Upper lobe of left lung (tissue), 6 donors: ENCODE measurements at regions not wholly inside any gene's neighbourhood (a gene's known extent, or its start where the extent isn't known, plus 50 kb on each side); places are given as distances from the start of the nearest gene placed in this dataset.
A peak's percentile ranks its signal among the peaks of the same experiment; 100 is the strongest.
"Not testable (repeated sequence)": the region's sequence is repeated elsewhere in the genome, so short reads cannot be mapped to it uniquely, and the experiment has no call there.

Experiments
- ATAC-seq, 2 donors: fragments of 200-7000 bp; cut with Tn5 transposase; one replicate each; pipeline ENCODE4 v1.9.1; 2022; ENCODE audit warnings: mild to moderate bottlenecking in 2 of 2, moderate library complexity in 2 of 2; ENCODE audit not compliant: low FRiP score in 2 of 2
- DNase-seq, 2 donors: peaks; one replicate each; pipeline ENCODE4 v3.0.0-alpha.2; 2019 to 2020
- H3K27ac ChIP-seq, 4 donors: fragments of 200-600 bp; sonication (generic); one replicate each; pipeline ENCODE4 v1.5.1; 2016 to 2019
- H3K27me3 ChIP-seq, 4 donors: fragments of 200-600 bp; sonication (generic); one replicate each; pipeline ENCODE4 v1.5.1; 2017 to 2019
- H3K36me3 ChIP-seq, 4 donors: fragments of 200-600 bp; sonication (generic); one replicate each; pipeline ENCODE4 v1.5.1; 2016 to 2019
- H3K4me1 ChIP-seq, 4 donors: fragments of 200-600 bp; sonication (generic); one replicate each; pipeline ENCODE4 v1.5.1; 2018 to 2019
- H3K4me3 ChIP-seq, 4 donors: fragments of 200-600 bp; sonication (generic); one replicate each; pipeline ENCODE4 v1.5.1; 2017 to 2019; ENCODE audit warnings: mild to moderate bottlenecking in 2 of 4, moderate library complexity in 1 of 4
- H3K9me3 ChIP-seq, 4 donors: fragments of 200-600 bp; sonication (generic); one replicate each; pipeline ENCODE4 v1.5.1; 2018 to 2019
- CTCF ChIP-seq, 6 experiments: fragments of 450-650 bp in 4 of 6; fragments of 200-600 bp in 2 of 6; sonication (generic) in 2 of 6; IDR thresholded peaks; one replicate each; pipeline ENCODE4 v1.5.1; 2016 to 2019; ENCODE audit warnings: antibody characterized with exemption in 6 of 6
- EP300 ChIP-seq, 4 donors: sonication (generic); formaldehyde crosslinking; IDR thresholded peaks; one replicate each; pipeline ENCODE4 v1.5.1; 2017; ENCODE audit warnings: antibody characterized with exemption in 4 of 4, control low read depth in 2 of 4
- POLR2A ChIP-seq, 4 donors: fragments of 450-650 bp; IDR thresholded peaks; one replicate each; pipeline ENCODE4 v1.5.1; 2016 to 2017; ENCODE audit warnings: antibody characterized with exemption in 4 of 4, mild to moderate bottlenecking in 2 of 4
- POLR2AphosphoS5 ChIP-seq, 2 donors: sonication (generic); formaldehyde crosslinking; IDR thresholded peaks; one replicate each; pipeline ENCODE4 v1.5.1; 2017; ENCODE audit warnings: antibody characterized with exemption in 2 of 2
- WGBS, 2 donors: methylation state at CpG; one replicate each; pipeline ENCODE4 v1.1.5; 2017 to 2018; 5-methylcytosine and 5-hydroxymethylcytosine counted together
- donor health status: DM: no; HTN: no; CAD: no; lungs with moderate emphysema.
- donor health status: DM: no; HTN: yes; CAD: no; lungs with severe emphysema.

GRCh38 chr1:115159958-115160357 is 70.7 kb upstream of the TSPAN2 start:
- no peaks in the 10 kb centered on the region for H3K27me3 ChIP-seq
- H3K9me3 ChIP-seq = no peaks in the 10 kb centered on the region
- H3K4me1 ChIP-seq = no peaks in the 10 kb centered on the region
- TF ChIP-seq CTCF (IDR thresholded peaks at IDR 0.05) (no peak), POLR2AphosphoS5 (IDR thresholded peaks at IDR 0.05) (no peak), POLR2A (IDR thresholded peaks at IDR 0.05) (no peak), EP300 (IDR thresholded peaks at IDR 0.05) (no peak)
- no peak overlapping the region for H3K27ac ChIP-seq
- H3K4me3 ChIP-seq = no peak overlapping the region
- ATAC-seq (no peak), DNase-seq (no peak)
- H3K36me3 ChIP-seq = no peaks in the 10 kb centered on the region

GRCh38 chr1:115158181-115158580 is 68.9 kb upstream of the TSPAN2 start:
- Histone ChIP-seq H3K27me3 (no peaks in the 10 kb centered on the region), H3K9me3 (no peaks in the 10 kb centered on the region), H3K36me3 (no peaks in the 10 kb centered on the region), H3K4me1 (no peaks in the 10 kb centered on the region), H3K4me3 (no peak overlapping the region), H3K27ac (no peak overlapping the region)
- TF ChIP-seq POLR2AphosphoS5 (IDR thresholded peaks at IDR 0.05) (no peak), POLR2A (IDR thresholded peaks at IDR 0.05) (no peak), EP300 (IDR thresholded peaks at IDR 0.05) (no peak), CTCF (IDR thresholded peaks at IDR 0.05) (no peak)
- 17 to 52% methylated on average over 1 to 2 of the region's 2 CpGs for WGBS, 2 donors
- no peak for DNase-seq
- no peak for ATAC-seq

- DNase-seq = no peak
- no peak for TF ChIP-seq CTCF (IDR thresholded peaks at IDR 0.05)
- no peak for TF ChIP-seq EP300 (IDR thresholded peaks at IDR 0.05)
- TF ChIP-seq POLR2AphosphoS5 (IDR thresholded peaks at IDR 0.05) = no peak
- no peak for TF ChIP-seq POLR2A (IDR thresholded peaks at IDR 0.05)
- Histone ChIP-seq H3K9me3 (no peaks in the 10 kb centered on the region), H3K36me3 (no peaks in the 10 kb centered on the region), H3K4me3 (no peak overlapping the region), H3K27me3 (no peaks in the 10 kb centered on the region), H3K27ac (no peak overlapping the region), H3K4me1 (no peaks in the 10 kb centered on the region)
- WGBS, 2 donors = 78 to 83% methylated on average over 4 of the region's 4 CpGs
- ATAC-seq = no peak
Observed at GRCh38 chr1:115156826-115157468, 67.6 kb upstream of the TSPAN2 start.

- Histone ChIP-seq H3K4me3 (no peak overlapping the region), H3K27ac (no peak overlapping the region), H3K27me3 (no peaks in the 10 kb centered on the region), H3K36me3 (no peaks in the 10 kb centered on the region), H3K4me1 (no peaks in the 10 kb centered on the region), H3K9me3 (no peaks in the 10 kb centered on the region)
- ATAC-seq = no peak
- TF ChIP-seq POLR2AphosphoS5 (IDR thresholded peaks at IDR 0.05) (no peak), EP300 (IDR thresholded peaks at IDR 0.05) (no peak), POLR2A (IDR thresholded peaks at IDR 0.05) (no peak), CTCF (IDR thresholded peaks at IDR 0.05) (no peak)
- 88 to 89% methylated on average over 5 of the region's 5 CpGs for WGBS, 2 donors
- no peak for DNase-seq
Observed at GRCh38 chr1:115153966-115154557, 64.8 kb upstream of the TSPAN2 start.

- not testable (repeated sequence) for H3K4me1 ChIP-seq, H3K27me3 ChIP-seq, H3K27ac ChIP-seq, ATAC-seq, H3K36me3 ChIP-seq, H3K4me3 ChIP-seq, H3K9me3 ChIP-seq
- peak in 1 of 2 donors; percentile 15 for DNase-seq
- 15 to 23% methylated on average over 17 to 21 of the region's 22 CpGs for WGBS, 2 donors
Observed at GRCh38 chr1:115147928-115148327, 58.6 kb upstream of the TSPAN2 start.
